Activated gamma-delta T cell treated with Interleukin-2 at 50 U/mL for 16 hours (primary cell): ENCODE measurements at regions not wholly inside any gene's neighbourhood (a gene's known extent, or its start where the extent isn't known, plus 50 kb on each side); places are given as distances from the start of the nearest gene placed in this dataset.
"Not testable (repeated sequence)": the region's sequence is repeated elsewhere in the genome, so short reads cannot be mapped to it uniquely, and the experiment has no call there.

Source experiments
- DNase-seq: peaks from one replicate; pipeline ENCODE4 v3.0.0-alpha.2; 2020

DNA sequence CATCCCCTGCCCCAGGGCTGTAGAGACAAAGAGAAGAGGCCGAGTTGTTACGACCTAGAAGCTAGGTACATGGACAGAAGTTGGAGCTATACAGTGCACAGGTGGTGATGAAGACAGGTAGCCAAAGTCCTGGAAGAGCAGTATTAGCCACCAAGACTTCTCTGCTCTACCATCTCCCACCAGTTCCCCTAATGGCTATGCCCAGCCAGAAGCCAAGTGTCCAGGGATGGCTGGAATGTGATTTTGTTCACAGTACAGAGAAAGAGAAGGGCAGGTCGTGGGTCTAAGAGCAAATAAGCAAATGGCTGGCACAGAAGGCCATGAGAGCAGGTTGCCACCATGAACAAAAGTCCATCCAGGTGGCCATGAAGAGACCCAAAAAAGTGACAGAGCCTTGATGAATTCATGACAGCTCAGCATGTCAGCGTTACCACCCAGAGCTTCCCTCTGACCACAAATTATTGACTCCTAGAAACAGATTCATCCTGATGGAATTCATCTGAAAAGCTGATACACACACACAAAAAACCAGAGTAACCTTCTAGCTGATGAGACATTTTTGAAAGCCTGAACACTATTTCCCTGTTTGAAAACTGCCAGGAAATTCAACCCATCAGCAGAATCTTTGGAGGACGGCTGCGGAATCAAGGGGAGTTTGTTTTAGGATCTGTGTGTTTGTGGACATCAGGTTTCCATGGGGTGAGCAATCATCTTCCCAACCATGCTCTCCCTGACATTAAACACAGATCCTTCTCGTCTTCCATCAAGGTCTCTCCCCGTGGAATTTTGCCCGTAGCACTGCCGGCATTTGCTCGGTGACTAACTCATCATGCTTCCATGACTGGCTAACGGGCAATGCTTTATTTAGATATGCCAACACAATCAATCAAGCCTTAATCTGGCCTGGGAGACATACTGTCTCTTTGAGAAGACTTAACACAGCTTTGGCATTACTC is 906.7 kb upstream of the AUTS2 start:
- DNase-seq: no peak

DNA sequence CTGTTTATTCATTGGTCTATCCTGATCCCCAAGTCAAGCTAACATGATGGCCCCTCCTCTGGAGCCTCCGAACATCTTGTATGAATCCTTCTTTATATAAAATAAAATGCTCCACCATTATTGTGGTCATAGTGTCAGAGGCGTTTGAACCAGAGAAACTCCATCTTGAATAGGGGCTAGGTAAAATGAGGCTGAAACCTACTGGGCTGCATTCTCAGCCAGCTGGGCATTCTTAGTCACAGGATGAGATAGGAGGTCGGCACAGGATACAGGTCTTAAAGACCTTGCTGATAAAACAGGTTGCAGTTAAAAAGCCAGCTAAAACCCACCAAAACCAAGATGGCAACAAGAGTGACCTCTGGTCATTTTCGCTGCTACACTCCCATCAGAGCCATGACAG is 905.8 kb upstream of the AUTS2 start:
- no peak for DNase-seq

GRCh38 chr7:68694656-68695055 is 903.6 kb upstream of the AUTS2 start:
- no peak for DNase-seq

DNA sequence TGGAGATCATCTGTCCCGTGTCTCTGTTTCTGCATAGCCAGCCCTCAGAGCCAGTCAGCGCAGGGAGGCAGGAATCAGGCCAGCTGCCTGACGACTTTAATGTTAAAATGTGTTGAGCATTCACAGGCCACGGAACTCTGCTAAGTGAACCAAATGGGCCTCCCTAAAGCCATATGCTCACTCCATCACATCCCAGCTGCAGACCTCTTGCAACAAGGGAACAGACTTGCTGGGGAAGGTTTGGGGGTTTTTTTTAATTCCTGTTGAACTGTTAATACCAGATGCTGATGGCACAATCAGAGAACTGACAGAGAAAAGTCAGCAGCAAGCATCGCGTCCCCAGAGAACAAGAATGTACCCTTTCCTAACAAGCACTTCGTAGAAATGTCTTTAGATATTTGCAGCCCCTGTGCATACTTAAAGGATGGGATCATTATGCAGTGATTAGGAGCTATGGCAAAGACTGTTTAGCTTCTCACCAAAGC is 900.4 kb upstream of the AUTS2 start:
- no peak for DNase-seq

- no peak for DNase-seq
Measured at GRCh38 chr7:68699090-68699711, 899.1 kb upstream of the AUTS2 start.

DNA sequence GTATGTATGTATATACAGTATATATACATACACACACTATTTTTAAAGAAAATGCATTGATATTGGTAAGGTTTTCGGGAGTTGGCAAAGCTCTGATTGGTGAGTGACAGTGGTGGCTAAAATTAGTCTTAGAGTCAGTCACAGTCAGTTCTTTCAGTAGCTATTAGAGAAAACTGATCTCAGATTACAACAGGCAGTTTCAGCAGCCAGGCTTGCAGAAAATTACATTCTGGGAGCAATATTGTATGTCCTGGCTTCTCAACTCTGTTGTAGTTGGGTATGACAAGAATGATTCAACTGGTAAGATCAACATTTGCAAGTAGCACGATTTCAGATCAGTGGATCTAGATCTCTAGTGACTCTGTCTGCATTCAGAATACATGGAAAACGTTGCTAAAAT is 897.9 kb upstream of the AUTS2 start:
- DNase-seq: no peak

DNA sequence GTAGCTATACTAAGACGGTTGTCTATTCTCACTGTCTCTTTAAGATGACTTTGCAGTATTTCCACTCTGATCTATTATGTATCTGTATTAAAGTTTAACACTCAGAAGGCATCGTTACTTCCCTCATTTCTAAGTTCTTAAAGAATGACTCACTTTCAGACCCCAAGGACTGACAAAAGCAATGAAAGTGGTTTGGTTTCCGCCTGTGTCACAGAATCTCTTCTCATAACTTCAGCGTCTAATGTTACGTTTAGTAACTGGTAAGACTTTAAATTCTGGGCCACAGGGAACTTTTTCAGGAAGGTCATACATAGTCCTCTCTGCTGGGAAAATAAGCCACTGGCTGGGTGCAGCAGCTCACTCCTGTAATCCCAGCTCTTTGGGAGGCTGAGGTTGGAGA is 892.0 kb upstream of the AUTS2 start:
- DNase-seq: no peak

- no peak for DNase-seq
Measured at GRCh38 chr7:68707159-68707558, 891.1 kb upstream of the AUTS2 start.

GRCh38 chr7:68707958-68708357 is 890.3 kb upstream of the AUTS2 start:
- no peak for DNase-seq

DNA sequence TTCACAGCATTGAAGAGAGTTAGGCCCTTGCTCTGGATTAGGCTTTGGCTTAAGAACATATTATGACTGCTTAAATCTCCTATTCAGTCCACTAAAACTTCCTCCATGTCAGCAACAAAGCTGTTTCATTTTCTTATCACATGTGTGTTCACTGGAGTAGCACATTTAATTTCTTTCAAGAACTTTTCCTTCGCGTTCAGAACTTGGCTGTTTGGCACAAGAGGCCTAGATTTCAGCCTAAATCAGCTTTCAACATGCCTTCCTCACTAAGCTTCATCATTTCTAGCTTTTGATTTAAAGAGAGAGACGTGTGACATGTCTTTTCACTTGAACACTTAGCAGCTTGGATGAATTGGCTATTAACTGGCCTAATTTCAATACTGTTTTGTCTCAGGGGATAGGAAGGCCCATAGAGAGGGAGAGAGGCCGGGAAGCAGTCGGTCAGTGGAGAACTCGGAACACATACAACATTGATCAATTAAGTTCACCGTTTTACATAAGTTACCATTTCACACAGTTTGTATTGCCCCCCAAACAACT is 885.2 kb upstream of the AUTS2 start:
- no peak for DNase-seq

DNA sequence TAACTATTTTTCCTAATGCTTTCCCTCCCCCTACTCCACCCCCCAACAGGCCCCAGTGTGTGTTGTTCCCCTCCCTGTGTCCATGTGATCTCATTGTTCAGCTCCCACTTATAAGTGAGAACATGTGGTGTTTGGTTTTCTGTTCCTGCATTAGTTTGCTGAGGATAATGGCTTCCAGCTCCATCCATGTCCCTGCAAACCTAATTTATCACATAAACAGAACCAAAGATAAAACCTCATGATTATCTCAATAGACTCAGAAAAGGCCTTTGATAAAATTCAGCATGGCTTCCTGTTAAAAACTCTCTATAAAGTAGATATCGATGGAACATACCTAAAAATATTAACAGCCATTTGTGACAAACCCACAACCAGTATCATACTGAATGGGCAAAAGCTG is 884.1 kb upstream of the AUTS2 start:
- not testable (repeated sequence) for DNase-seq

DNA sequence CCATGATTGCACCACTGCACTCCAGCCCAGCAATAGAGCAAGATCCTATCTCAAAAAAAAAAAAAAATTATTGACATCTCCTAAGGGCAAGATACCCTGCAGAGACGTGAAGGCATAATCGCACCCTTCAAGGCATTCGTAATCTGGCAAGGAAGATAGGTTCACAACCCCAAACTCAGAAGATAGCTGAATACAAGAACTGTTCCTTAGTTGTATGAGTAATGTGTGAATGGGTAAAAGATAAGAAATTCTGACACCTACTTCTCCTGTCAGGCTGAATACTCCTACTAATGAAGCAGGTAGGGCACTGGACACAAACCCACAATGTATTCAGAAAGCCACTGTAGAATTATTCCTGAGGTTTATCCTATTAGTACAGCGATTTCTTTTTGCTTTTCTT is 882.4 kb upstream of the AUTS2 start:
- no peak for DNase-seq

DNA sequence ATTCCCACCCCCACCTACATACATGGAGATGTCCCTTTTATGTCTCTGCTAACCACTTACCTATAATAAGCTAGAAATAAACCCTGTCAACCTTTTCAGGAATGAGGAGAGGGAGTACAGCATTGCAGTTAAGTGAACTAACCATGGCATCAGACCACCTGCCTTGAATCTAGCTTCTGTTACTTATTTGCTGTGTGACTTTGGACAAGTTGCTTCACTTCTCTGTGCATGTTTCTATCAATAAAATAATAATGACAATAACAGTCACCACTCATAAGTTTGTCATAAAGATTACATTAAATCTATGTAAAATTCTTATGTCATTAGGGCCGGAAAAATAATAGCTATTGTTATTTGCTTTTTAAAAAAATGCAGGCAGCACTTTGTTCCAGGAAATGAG is 881.1 kb upstream of the AUTS2 start:
- DNase-seq: no peak

- no peak for DNase-seq
Measured at GRCh38 chr7:68718097-68718551, 880.2 kb upstream of the AUTS2 start.

DNA sequence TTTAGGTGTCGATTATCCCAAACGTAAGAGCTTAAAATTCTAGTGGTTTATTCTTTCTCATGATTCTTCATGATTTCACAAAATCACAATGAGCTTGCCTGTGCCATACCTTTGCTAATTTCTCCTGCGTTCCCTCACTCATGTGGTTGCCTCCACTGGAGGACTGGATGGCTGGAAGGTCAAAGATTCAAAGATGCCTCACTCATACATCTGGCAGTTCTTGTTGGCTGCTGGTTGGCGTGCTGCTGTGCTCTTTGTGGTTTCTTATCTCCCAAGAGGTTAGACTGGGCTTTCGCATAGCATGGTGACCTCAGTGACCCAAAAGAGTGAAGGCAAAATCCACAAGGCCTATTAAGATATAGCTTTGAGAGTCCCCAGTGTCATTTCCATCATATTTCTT is 877.6 kb upstream of the AUTS2 start:
- DNase-seq: no peak

- no peak for DNase-seq
Measured at GRCh38 chr7:68722044-68722443, 876.2 kb upstream of the AUTS2 start.

DNA sequence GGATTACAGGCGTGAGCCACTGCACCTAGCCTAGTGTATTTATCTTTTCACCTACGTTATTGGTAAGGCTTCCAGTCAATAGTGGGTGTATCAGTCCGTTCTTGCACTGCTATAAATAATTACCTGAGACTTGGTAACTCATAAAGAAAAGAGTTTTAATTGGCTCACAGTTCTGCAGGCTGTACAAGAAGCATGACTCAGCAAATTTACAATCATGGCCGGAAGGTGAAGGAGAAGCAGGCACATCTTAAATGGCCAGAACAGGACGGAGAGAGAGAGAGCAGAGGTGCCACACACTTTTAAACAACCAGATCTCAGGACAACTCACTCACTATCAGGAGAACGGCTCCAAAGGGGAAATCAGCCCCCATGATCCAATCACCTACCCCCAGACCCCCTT is 873.3 kb upstream of the AUTS2 start:
- no peak for DNase-seq

GRCh38 chr7:68725843-68726785 is 872.2 kb upstream of the AUTS2 start:
- no peak for DNase-seq

GRCh38 chr7:68728720-68729119 is 869.6 kb upstream of the AUTS2 start:
- DNase-seq: not testable (repeated sequence)

- no peak for DNase-seq
Measured at GRCh38 chr7:68729371-68729770, 868.9 kb upstream of the AUTS2 start.

GRCh38 chr7:68730194-68730593 is 868.1 kb upstream of the AUTS2 start:
- DNase-seq: no peak

- no peak for DNase-seq
Measured at GRCh38 chr7:68730964-68731363, 867.3 kb upstream of the AUTS2 start.
